Breast epithelium (tissue), 4 donors: ENCODE measurements at regions not wholly inside any gene's neighbourhood (a gene's known extent, or its start where the extent isn't known, plus 50 kb on each side); places are given as distances from the start of the nearest gene placed in this dataset.
A peak's percentile ranks its signal among the peaks of the same experiment; 100 is the strongest.

Experiments
- DNase-seq, 2 donors: peaks; one replicate each; pipeline ENCODE4 v3.0.0-alpha.2; 2019; ENCODE audit warnings: low spot score in 2 of 2
- H3K27ac ChIP-seq, 2 donors: fragments of 200-600 bp; sonication (generic) in 1 of 2; one replicate each; pipeline ENCODE4 v1.5.1; 2016 to 2019; ENCODE audit warnings: mild to moderate bottlenecking in 1 of 2
- H3K27me3 ChIP-seq, 2 donors: fragments of 200-600 bp; sonication (generic) in 1 of 2; one replicate each; pipeline versions ENCODE4 v1.5.1 to v1.6.0; 2017 to 2019; ENCODE audit warnings: control low read depth in 1 of 2, mild to moderate bottlenecking in 1 of 2
- H3K36me3 ChIP-seq: fragments of 200-600 bp; one replicate; pipeline ENCODE4 v1.5.1; 2019
- H3K4me1 ChIP-seq, 2 donors: fragments of 200-600 bp; sonication (generic); one replicate each; pipeline ENCODE4 v1.5.1; 2016 to 2019; ENCODE audit warnings: control low read depth in 1 of 2
- H3K4me3 ChIP-seq, 3 donors: fragments of 200-600 bp; sonication (generic); 1 replicate in 2 of 3; 2 replicates in 1 of 3; pipeline ENCODE4 v1.5.1; 2016 to 2019; ENCODE audit warnings: mild to moderate bottlenecking in 3 of 3, moderate library complexity in 2 of 3
- H3K9me3 ChIP-seq, 2 donors: fragments of 200-600 bp; sonication (generic) in 1 of 2; one replicate each; pipeline ENCODE4 v1.5.1; 2016 to 2019; ENCODE audit warnings: control low read depth in 1 of 2
- CTCF ChIP-seq, 3 donors: fragments of 450-650 bp; IDR thresholded peaks; one replicate each; pipeline ENCODE4 v1.5.1; 2016 to 2017; ENCODE audit warnings: antibody characterized with exemption in 3 of 3, mild to moderate bottlenecking in 3 of 3, moderate library complexity in 3 of 3
- POLR2A ChIP-seq: fragments of 450-650 bp; IDR thresholded peaks from one replicate; pipeline ENCODE4 v1.6.1; 2016; ENCODE audit warnings: antibody characterized with exemption, mild to moderate bottlenecking, moderate library complexity
- POLR2AphosphoS5 ChIP-seq, 3 donors: sonication (generic); formaldehyde crosslinking; IDR thresholded peaks; one replicate each; pipeline ENCODE4 v1.6.1; 2017; ENCODE audit warnings: antibody characterized with exemption in 3 of 3
- intact Hi-C: fragments of 100-400 bp; cut with DNase I; formaldehyde crosslinking; loops from one replicate; pipeline ENCODE4 v1.15.1; 2023; ENCODE audit warnings: low total_unique reads

- intact Hi-C loops, result no loop called here
- no peak for DNase-seq
- Histone ChIP-seq H3K4me3 (no peak overlapping the region), H3K9me3 (peaks cover 16 to 23% of the 10 kb centered on the region in 2 donors), H3K36me3 (no peaks in the 10 kb centered on the region), H3K27me3 (no peaks in the 10 kb centered on the region), H3K4me1 (no peaks in the 10 kb centered on the region), H3K27ac (peak overlapping the region in 1 of 2 donors; percentile 2)
- TF ChIP-seq POLR2AphosphoS5 (IDR thresholded peaks at IDR 0.05) (no peak), POLR2A (no peak), CTCF (IDR thresholded peaks at IDR 0.05) (no peak)
Measured at GRCh38 chr1:178973652-178974101, 52.0 kb upstream of the FAM20B start.
